Mucosa of descending colon (tissue), 3 donors: ENCODE measurements at regions not wholly inside any gene's neighbourhood (a gene's known extent, or its start where the extent isn't known, plus 50 kb on each side); places are given as distances from the start of the nearest gene placed in this dataset.

Source experiments
- ATAC-seq: fragments of 200-7000 bp; cut with Tn5 transposase; one replicate; pipeline ENCODE4 v1.9.1; 2020; ENCODE audit warnings: mild to moderate bottlenecking, moderate library complexity
- DNase-seq, 3 donors: peaks; one replicate each; pipeline ENCODE4 v3.0.0-alpha.2; 2020
- H3K36me3 ChIP-seq: fragments of 200-600 bp; one replicate; pipeline ENCODE4 v1.8.0; 2021; ENCODE audit warnings: low read depth, mild to moderate bottlenecking
- H3K4me1 ChIP-seq: fragments of 200-600 bp; one replicate; pipeline ENCODE4 v1.8.0; 2021; ENCODE audit warnings: low read depth, mild to moderate bottlenecking
- H3K4me3 ChIP-seq: fragments of 200-600 bp; one replicate; pipeline ENCODE4 v1.8.0; 2021; ENCODE audit warnings: mild to moderate bottlenecking
- H3K9me3 ChIP-seq: fragments of 200-600 bp; one replicate; pipeline ENCODE4 v1.8.0; 2021; ENCODE audit warnings: mild to moderate bottlenecking
- CTCF ChIP-seq: fragments of 200-600 bp; IDR thresholded peaks from one replicate; pipeline ENCODE4 v1.8.0; 2022; ENCODE audit warnings: antibody characterized with exemption, mild to moderate bottlenecking
- intact Hi-C, 2 donors: fragments of 100-400 bp; cut with DNase I in 1 of 2; cut with micrococcal nuclease in 1 of 2; formaldehyde crosslinking; loops; one replicate each; pipeline versions ENCODE4 v1.11.0 to v1.11.1; 2022; cut with DNase I, micrococcal nuclease
- donor health status: DM: no; HTN: no; CAD: no; lungs with moderate emphysema.
- donor health status: DM: no; HTN: no; CAD: no.
- donor health status: DM: no; HTN: yes; CAD: no.

DNA sequence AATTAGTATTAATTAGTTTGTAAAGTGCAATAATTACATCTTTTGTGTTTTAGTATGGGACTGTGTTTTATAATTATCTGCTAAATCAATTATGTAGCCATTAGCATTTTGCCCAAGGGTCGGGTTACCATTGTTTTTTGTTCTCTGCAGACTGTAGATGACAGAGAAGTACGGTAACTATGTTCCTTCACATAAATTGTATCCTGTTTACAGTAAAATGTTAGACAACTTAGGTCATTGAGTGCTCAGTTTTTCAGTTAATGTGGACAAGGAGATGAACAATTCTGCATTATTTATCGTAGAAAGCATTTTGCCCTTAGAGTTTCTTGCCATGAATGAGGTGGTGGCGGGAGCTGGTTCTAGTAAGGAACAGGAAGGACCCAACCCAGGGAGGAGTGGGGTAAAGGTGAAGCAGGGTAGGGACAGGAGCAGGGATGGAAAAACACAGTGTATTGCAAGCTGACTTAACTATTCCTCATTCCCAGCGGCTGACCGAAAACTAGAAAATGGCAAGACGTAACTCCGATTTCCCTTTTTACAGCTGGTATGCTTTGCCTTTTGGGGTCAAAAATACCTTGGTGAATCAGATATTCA lies 243.7 kb upstream of the SLC24A2 start:
- no peak overlapping the region for H3K4me3 ChIP-seq
- intact Hi-C loops, result no loop called here
- no peak for TF ChIP-seq CTCF

GRCh38 chr9:20031836-20032235 lies 243.0 kb upstream of the SLC24A2 start:
- Histone ChIP-seq H3K9me3 (no peaks in the 10 kb centered on the region), H3K4me1 (no peaks in the 10 kb centered on the region), H3K36me3 (no peaks in the 10 kb centered on the region), H3K4me3 (no peak overlapping the region)
- TF ChIP-seq CTCF, result no peak
- ATAC-seq (no peak), DNase-seq (no peak)
- intact Hi-C loops, result no loop called here

More for the DNA sequence above, 243.7 kb upstream of the SLC24A2 start:
- no peak for DNase-seq
- no peak for ATAC-seq
- no peaks in the 10 kb centered on the region for H3K9me3 ChIP-seq
- no peaks in the 10 kb centered on the region for H3K4me1 ChIP-seq
- H3K36me3 ChIP-seq, result no peaks in the 10 kb centered on the region

GRCh38 chr9:20030671-20031070 lies 241.8 kb upstream of the SLC24A2 start:
- intact Hi-C loops, result no loop called here
- no peak for TF ChIP-seq CTCF

DNA sequence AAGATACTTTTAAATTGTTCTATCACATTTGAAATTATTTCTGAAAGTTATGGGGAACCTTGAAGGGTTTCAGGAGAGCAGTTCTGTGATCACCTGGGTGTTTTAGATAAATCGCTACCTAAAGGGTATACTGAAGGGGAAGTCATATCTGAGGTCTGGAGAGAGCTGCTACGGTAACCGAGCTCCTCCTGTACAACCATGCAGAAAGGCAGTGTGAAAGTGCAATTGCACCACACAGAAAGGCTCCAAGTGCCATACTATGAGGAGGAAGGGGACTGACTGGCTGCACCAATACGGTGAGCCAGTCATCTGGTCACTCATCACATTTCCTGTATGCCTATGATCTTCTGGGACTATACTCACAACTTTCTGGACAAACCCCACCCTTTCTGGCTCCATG lies 241.4 kb upstream of the SLC24A2 start:
- TF ChIP-seq CTCF, result no peak
- no peak for DNase-seq
- no peak for ATAC-seq
- H3K4me3 ChIP-seq, result no peak overlapping the region
- intact Hi-C loops, result no loop called here
- H3K36me3 ChIP-seq, result no peaks in the 10 kb centered on the region
- H3K9me3 ChIP-seq, result no peaks in the 10 kb centered on the region
- H3K4me1 ChIP-seq, result no peaks in the 10 kb centered on the region

More at GRCh38 chr9:20030671-20031070, 241.8 kb upstream of the SLC24A2 start:
- H3K9me3 ChIP-seq, result no peaks in the 10 kb centered on the region
- H3K36me3 ChIP-seq, result no peaks in the 10 kb centered on the region
- no peak overlapping the region for H3K4me3 ChIP-seq
- DNase-seq (no peak), ATAC-seq (no peak)
- no peaks in the 10 kb centered on the region for H3K4me1 ChIP-seq

DNA sequence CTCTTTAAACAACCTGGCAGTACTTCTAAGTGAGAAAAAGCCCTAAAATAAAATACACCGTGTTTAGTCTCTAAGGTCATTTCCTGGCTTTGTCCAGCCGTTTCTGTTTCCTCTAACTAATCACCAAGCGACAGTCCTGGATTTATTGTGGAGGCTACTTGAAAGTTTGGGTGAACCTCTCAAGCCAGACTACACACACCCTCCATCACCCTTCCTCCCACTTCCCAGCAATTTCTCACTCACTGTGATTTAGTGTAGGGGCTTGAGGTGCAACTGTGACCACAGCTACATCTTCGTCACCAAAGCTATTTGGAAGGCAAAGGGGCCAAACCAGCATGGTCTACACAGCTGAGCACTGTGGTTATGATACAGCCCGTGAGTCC lies 240.0 kb upstream of the SLC24A2 start:
- TF ChIP-seq CTCF, result no peak
- no peaks in the 10 kb centered on the region for H3K9me3 ChIP-seq
- H3K4me3 ChIP-seq, result no peak overlapping the region
- no peak for ATAC-seq
- intact Hi-C loops, result no loop called here
- DNase-seq, result no peak
- no peaks in the 10 kb centered on the region for H3K36me3 ChIP-seq
- H3K4me1 ChIP-seq, result no peaks in the 10 kb centered on the region
